ENCODE measurements at regions not wholly inside any gene's neighbourhood (a gene's known extent, or its start where the extent isn't known, plus 50 kb on each side); places are given as distances from the start of the nearest gene placed in this dataset.

DNA sequence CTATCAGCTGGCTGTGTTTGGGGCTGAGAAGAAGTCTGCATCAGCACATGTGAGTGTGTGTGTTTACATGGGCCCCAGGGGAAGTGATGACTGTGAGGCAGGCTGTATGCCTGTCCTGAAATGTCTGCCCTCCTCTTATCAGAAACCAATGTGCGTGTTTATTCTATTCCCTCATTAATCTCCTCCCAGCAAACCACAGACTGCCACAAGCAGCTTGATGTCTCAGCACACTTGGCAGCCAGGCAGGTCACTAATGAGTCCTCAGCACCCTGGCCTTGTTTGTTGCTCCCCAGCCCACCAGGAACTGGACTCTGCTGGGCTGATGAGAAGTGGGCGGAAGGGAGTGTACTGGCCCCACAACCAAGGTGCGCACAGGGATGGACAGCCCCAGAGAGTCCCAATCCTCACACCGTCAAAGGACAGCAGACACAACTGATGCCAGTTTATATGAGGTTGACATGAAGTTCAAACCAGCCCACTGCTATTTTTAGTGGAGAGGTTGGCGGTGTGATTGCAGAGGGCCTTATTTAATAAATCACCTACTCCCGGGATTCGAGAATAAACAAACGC, 225.8 kb downstream of the ETS1 start:
- Mint-ChIP-seq H3K27me3 (ENCODE audit: insufficient read depth) (peaks cover 6% of the 10 kb centered on the region; the same call in 1 of the 2 replicates), H3K9me3 (no peaks in the 10 kb centered on the region), H3K36me3 (ENCODE audit: low read depth) (no peaks in the 10 kb centered on the region), H3K4me3 (no peak overlapping the region), H3K4me1 (ENCODE audit: low read depth) (peaks cover 41% of the 10 kb centered on the region), H3K27ac (peak overlapping the region; percentile 17; the same call in 1 of the 2 replicates)
- TF ChIP-seq, protein P1, sequence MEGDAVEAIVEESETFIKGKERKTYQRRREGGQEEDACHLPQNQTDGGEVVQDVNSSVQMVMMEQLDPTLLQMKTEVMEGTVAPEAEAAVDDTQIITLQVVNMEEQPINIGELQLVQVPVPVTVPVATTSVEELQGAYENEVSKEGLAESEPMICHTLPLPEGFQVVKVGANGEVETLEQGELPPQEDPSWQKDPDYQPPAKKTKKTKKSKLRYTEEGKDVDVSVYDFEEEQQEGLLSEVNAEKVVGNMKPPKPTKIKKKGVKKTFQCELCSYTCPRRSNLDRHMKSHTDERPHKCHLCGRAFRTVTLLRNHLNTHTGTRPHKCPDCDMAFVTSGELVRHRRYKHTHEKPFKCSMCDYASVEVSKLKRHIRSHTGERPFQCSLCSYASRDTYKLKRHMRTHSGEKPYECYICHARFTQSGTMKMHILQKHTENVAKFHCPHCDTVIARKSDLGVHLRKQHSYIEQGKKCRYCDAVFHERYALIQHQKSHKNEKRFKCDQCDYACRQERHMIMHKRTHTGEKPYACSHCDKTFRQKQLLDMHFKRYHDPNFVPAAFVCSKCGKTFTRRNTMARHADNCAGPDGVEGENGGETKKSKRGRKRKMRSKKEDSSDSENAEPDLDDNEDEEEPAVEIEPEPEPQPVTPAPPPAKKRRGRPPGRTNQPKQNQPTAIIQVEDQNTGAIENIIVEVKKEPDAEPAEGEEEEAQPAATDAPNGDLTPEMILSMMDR (IDR thresholded peaks at IDR 0.05) = no peak
- peak; percentile 58 for DNase-seq

DNA sequence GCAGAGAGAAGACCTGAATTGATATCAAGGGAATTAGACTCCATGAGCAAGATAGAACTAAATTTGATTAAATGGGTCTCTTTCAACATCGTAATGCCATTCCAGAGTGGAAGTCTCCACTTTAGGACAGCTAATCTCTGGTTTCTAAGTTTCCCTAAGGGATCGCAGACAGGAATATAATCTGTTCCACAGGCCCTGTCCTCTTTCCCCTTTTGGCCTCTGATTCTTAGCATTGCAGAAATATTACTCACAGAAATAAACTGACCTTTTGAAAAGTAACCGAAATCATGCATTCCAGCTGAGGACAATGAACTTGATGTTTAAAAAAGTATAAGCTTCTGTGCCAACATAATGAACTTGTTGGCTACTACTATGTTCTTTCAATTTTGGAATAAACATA, 227.8 kb downstream of the ETS1 start:
- peak overlapping the region; percentile 46 for H3K4me3 Mint-ChIP-seq
- H3K4me1 Mint-ChIP-seq (ENCODE audit: low read depth) = peaks cover 46% of the 10 kb centered on the region
- TF ChIP-seq, protein P1 (IDR thresholded peaks at IDR 0.05) = no peak
- H3K27ac Mint-ChIP-seq = peak overlapping the region; percentile 18
- H3K9me3 Mint-ChIP-seq = no peaks in the 10 kb centered on the region
- peaks cover 6% of the 10 kb centered on the region; the same call in 1 of the 2 replicates for H3K27me3 Mint-ChIP-seq (ENCODE audit: insufficient read depth)
- H3K36me3 Mint-ChIP-seq (ENCODE audit: low read depth) = no peaks in the 10 kb centered on the region
- DNase-seq = peak; percentile 30

DNA sequence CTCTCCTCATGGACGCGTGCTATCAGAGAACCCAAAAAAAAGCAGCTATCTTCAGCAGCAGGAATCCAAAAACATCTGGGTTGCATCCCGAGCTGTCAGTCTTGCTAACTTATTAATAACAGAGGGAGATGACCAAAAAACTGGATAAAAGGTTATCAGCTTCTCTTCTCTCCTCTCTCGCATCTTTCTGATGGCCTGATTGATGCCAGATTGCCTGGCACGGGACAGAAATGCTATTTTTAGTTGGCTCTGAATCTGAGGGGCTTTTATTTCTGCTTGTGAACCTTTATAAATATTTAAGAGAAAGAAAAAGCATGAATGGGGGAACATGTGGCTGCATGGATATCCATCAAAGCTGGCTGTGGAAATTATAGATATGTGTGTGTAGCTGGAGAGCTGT, 230.3 kb downstream of the ETS1 start:
- TF ChIP-seq, protein P1 (IDR thresholded peaks at IDR 0.05) = no peak
- no peak for DNase-seq
- Mint-ChIP-seq H3K9me3 (no peaks in the 10 kb centered on the region), H3K4me3 (no peak overlapping the region), H3K27me3 (ENCODE audit: insufficient read depth) (peaks cover 2% of the 10 kb centered on the region; the same call in 1 of the 2 replicates), H3K36me3 (ENCODE audit: low read depth) (no peaks in the 10 kb centered on the region), H3K4me1 (ENCODE audit: low read depth) (peaks cover 56% of the 10 kb centered on the region), H3K27ac (no peak overlapping the region)

DNA sequence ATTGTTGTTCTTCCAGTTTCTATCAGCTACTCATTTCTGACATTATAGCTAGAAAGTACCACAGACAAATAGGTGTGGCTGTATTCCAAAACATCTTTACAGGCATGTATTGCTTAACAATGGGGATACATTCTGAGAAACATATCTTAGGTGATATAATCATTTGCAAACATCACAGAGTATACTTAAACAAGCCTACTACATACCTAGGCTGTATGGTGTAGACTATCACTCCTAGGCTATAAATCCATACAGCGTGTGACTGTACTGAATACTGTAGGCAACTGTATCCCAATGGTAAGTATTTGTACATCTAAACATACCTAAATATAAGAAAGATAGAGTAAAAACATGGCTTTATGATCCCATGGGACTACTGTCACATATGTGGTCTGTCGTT, 231.8 kb downstream of the ETS1 start:
- H3K27me3 Mint-ChIP-seq (ENCODE audit: insufficient read depth) = peaks cover 2% of the 10 kb centered on the region; the same call in 1 of the 2 replicates
- TF ChIP-seq, protein P1 (IDR thresholded peaks at IDR 0.05) = no peak
- no peaks in the 10 kb centered on the region for H3K36me3 Mint-ChIP-seq (ENCODE audit: low read depth)
- no peak overlapping the region for H3K4me3 Mint-ChIP-seq
- H3K27ac Mint-ChIP-seq = no peak overlapping the region
- DNase-seq = no peak
- H3K4me1 Mint-ChIP-seq (ENCODE audit: low read depth) = peaks cover 41% of the 10 kb centered on the region
- H3K9me3 Mint-ChIP-seq = no peaks in the 10 kb centered on the region

DNA sequence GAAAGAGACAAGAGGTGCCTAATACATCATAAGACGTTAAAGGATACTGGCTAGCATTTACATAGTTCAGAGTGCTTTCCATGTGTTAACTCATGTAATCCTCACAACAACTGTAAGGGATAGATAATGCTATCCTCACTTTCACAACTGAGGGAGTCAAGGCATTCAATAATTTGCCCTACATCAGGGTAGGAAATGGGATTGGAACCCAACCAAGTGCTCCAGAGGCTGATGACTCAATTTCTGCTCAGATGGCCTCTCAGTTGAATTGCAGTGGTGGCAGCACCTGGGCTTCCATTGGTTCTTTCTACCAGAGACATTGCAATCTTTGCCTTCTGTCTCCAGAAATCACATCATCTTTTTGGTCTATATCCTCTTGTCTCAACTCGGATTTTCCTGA, 232.9 kb downstream of the ETS1 start:
- Mint-ChIP-seq H3K27ac (no peak overlapping the region), H3K27me3 (ENCODE audit: insufficient read depth) (peaks cover 3% of the 10 kb centered on the region; the same call in 1 of the 2 replicates), H3K4me1 (ENCODE audit: low read depth) (peaks cover 31% of the 10 kb centered on the region), H3K36me3 (ENCODE audit: low read depth) (no peaks in the 10 kb centered on the region), H3K4me3 (no peak overlapping the region), H3K9me3 (no peaks in the 10 kb centered on the region)
- TF ChIP-seq, protein P1 (IDR thresholded peaks at IDR 0.05) = no peak
- no peak for DNase-seq
